Lung (tissue), 11 donors: ENCODE measurements at regions not wholly inside any gene's neighbourhood (a gene's known extent, or its start where the extent isn't known, plus 50 kb on each side); places are given as distances from the start of the nearest gene placed in this dataset.
A peak's percentile ranks its signal among the peaks of the same experiment; 100 is the strongest.

Source experiments
- ATAC-seq: fragments of 200-7000 bp; cut with Tn5 transposase; one replicate; pipeline ENCODE4 v1.9.1; 2020; ENCODE audit warnings: moderate number of reproducible peaks; ENCODE audit not compliant: insufficient read depth, low FRiP score
- DNase-seq, 3 donors: peaks; one replicate each; pipeline ENCODE4 v3.0.0-alpha.2; 2013 to 2017
- H3K27ac ChIP-seq, 2 donors: one replicate each; pipeline ENCODE4 v1.5.1; 2013; ENCODE audit warnings: mild to moderate bottlenecking in 2 of 2, moderate library complexity in 2 of 2, control low read depth in 1 of 2, inconsistent platforms in 1 of 2, low read depth in 1 of 2, low read length in 1 of 2
- H3K27me3 ChIP-seq, 3 donors: one replicate each; pipeline ENCODE4 v1.5.1; 2013; ENCODE audit warnings: low read length in 2 of 3; ENCODE audit not compliant: control insufficient read depth in 3 of 3, insufficient read depth in 3 of 3
- H3K36me3 ChIP-seq, 4 donors: one replicate each; pipeline ENCODE4 v1.5.1; 2013; ENCODE audit warnings: low read length in 4 of 4, mild to moderate bottlenecking in 1 of 4, moderate library complexity in 1 of 4; ENCODE audit not compliant: control insufficient read depth in 4 of 4, insufficient read depth in 4 of 4
- H3K4me1 ChIP-seq, 5 donors: one replicate each; pipeline ENCODE4 v1.5.1; 2013; ENCODE audit warnings: low read length in 5 of 5, mild to moderate bottlenecking in 2 of 5, moderate library complexity in 1 of 5; ENCODE audit not compliant: control insufficient read depth in 5 of 5, insufficient read depth in 5 of 5
- H3K4me3 ChIP-seq: one replicate; pipeline ENCODE4 v1.5.1; 2013; ENCODE audit warnings: mild to moderate bottlenecking, control low read depth, moderate library complexity
- H3K9ac ChIP-seq, 2 donors: one replicate each; pipeline ENCODE4 v1.5.1; 2013; ENCODE audit warnings: low read length in 2 of 2, control low read depth in 1 of 2; ENCODE audit not compliant: insufficient read depth in 1 of 2
- H3K9me3 ChIP-seq, 4 donors: one replicate each; pipeline ENCODE4 v1.5.1; 2013; ENCODE audit warnings: low read length in 3 of 4, mild to moderate bottlenecking in 1 of 4, moderate library complexity in 1 of 4; ENCODE audit not compliant: control insufficient read depth in 4 of 4, insufficient read depth in 3 of 4
- WGBS, 2 donors: extraction: QIAGEN DNeasy Blood & Tissue Kit; methylation state at CpG; one replicate each; pipeline ENCODE4 v1.1.7; 2013; 5-methylcytosine and 5-hydroxymethylcytosine counted together
- TF ChIP-seq, protein P1 (sequence below): IDR thresholded peaks from 2 replicates; pipeline ENCODE4 v1.5.1; 2012; ENCODE audit warnings: mild to moderate bottlenecking; ENCODE audit errors: control extremely low read depth, extremely low read depth
- donor health status: control.
- donor health status: control.
- donor health status: Bipolar disorder and iron deficiency.
- donor health status: healthy.
- donor health status: DM: yes; HTN: yes; CAD: no.

DNA sequence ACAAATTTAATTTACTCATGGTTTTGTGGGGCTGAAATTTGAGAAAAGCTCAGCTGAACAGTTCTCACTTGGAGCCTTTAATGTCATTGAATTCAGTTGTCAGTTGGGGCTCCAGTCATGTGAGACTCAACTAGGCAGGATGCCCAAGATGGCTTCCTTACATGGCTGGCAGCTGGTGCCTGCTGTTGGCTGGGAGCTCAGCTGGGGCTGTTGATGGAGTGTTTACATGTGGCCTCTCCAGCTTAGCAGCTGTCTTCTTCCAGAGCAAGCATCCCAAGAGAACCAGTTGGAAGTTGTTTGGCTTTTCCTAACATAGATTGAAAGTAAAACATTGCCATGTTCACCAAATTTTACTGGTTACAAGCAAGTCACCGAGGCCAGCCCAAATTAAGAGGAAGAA is 81.8 kb upstream of the KCNA3 start:
- no peaks in the 10 kb centered on the region for H3K9me3 ChIP-seq
- DNase-seq, result peak; percentile 52 to 61 (median 56)
- no peak overlapping the region for H3K27ac ChIP-seq
- H3K9ac ChIP-seq, result no peak overlapping the region
- peaks cover 0 to 20% (median 4%) of the 10 kb centered on the region in 3 donors for H3K27me3 ChIP-seq
- TF ChIP-seq, protein P1, sequence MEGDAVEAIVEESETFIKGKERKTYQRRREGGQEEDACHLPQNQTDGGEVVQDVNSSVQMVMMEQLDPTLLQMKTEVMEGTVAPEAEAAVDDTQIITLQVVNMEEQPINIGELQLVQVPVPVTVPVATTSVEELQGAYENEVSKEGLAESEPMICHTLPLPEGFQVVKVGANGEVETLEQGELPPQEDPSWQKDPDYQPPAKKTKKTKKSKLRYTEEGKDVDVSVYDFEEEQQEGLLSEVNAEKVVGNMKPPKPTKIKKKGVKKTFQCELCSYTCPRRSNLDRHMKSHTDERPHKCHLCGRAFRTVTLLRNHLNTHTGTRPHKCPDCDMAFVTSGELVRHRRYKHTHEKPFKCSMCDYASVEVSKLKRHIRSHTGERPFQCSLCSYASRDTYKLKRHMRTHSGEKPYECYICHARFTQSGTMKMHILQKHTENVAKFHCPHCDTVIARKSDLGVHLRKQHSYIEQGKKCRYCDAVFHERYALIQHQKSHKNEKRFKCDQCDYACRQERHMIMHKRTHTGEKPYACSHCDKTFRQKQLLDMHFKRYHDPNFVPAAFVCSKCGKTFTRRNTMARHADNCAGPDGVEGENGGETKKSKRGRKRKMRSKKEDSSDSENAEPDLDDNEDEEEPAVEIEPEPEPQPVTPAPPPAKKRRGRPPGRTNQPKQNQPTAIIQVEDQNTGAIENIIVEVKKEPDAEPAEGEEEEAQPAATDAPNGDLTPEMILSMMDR, result no peak
- no peak overlapping the region for H3K4me3 ChIP-seq
- H3K36me3 ChIP-seq, result no peaks in the 10 kb centered on the region
- H3K4me1 ChIP-seq, result no peaks in the 10 kb centered on the region
- 77 to 78% methylated on average over 1 of the region's 1 CpG for WGBS, 2 donors
- ATAC-seq, result no peak

DNA sequence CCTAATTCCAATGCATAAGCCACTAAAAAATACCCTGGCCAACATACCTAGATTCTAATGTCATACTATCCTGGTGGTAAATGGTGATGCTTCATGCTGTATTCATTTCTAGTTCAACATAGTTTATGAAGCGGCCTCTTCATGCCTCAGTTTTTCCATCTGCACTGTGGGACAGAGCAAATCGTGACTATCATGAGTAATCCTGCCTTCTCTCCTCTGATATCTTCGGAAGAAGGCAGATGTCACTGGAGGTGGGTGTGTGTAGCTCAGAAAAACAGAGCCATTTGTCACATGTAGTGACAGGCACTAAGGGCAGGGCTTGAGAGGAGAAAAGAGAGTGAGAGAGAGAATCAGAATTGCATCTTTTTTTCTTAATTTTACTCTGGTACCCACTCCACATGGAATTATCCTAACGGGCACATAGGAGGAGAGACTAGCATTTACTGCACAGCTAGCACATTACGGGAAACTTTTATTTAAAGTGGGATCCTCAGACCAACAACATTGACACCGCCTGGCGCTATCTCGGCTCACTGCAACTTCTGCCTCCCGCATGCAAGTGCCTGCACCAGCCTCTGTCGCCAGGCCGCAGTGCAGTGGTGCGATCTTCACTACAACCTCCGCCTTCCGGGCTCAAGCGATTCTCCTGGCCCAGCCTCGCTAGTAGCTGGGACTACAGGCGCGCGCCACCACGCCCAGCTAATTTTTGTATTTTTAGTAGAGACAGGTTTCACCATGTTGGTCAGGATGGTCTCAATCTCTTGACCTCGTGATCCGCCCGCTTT is 78.4 kb upstream of the KCNA3 start:
- ATAC-seq, result no peak

DNA sequence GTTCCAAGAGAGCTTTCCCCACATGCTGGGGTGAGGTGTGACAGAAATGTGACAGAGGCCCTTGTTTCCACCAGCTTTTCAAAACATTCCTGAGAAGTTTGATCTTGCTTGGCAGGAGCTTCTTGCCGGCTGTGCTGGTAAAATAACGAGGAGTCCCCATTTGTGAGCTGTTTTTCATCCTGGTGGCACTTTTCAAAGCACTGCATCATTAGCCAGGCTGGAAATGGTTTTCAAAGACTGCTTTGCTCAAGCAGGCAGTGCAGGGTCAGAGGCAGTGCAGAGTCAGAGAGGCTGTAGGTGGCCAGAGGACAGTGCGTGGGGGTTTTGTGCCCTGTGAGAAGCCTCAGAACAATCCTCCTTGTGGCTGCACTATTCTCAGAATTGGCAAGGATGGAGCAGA is 75.8 kb upstream of the KCNA3 start:
- DNase-seq (peak in 2 of 3 donors; percentile 3 to 18), ATAC-seq (no peak)
- Histone ChIP-seq H3K27me3 (peaks cover 0 to 11% (median 0%) of the 10 kb centered on the region in 3 donors), H3K4me3 (no peak overlapping the region), H3K9ac (no peak overlapping the region), H3K9me3 (peaks cover 0 to 2% (median 0%) of the 10 kb centered on the region in 4 donors), H3K27ac (no peak overlapping the region), H3K36me3 (no peaks in the 10 kb centered on the region), H3K4me1 (no peaks in the 10 kb centered on the region)
- WGBS, 2 donors, result 23 to 27% methylated on average over 3 of the region's 3 CpGs
- TF ChIP-seq, protein P1, result no peak

More for the DNA sequence above, 78.4 kb upstream of the KCNA3 start:
- Histone ChIP-seq H3K9me3 (no peaks in the 10 kb centered on the region), H3K27ac (no peak overlapping the region), H3K27me3 (peaks cover 0 to 15% (median 2%) of the 10 kb centered on the region in 3 donors), H3K4me1 (no peaks in the 10 kb centered on the region), H3K4me3 (no peak overlapping the region), H3K36me3 (no peaks in the 10 kb centered on the region), H3K9ac (no peak overlapping the region)
- 89 to 92% methylated on average over 23 of the region's 23 CpGs for WGBS, 2 donors
- TF ChIP-seq, protein P1, result no peak
- no peak for DNase-seq
